GM21529 (cell line): ENCODE measurements at regions not wholly inside any gene's neighbourhood (a gene's known extent, or its start where the extent isn't known, plus 50 kb on each side); places are given as distances from the start of the nearest gene placed in this dataset.
A peak's percentile ranks its signal among the peaks of the same experiment; 100 is the strongest.

Experiments
- ATAC-seq: cut with Tn5 transposase; IDR thresholded peaks from one replicate; pipeline ENCODE4 v1.9.1; 2021; ENCODE audit not compliant: unreplicated experiment

DNA sequence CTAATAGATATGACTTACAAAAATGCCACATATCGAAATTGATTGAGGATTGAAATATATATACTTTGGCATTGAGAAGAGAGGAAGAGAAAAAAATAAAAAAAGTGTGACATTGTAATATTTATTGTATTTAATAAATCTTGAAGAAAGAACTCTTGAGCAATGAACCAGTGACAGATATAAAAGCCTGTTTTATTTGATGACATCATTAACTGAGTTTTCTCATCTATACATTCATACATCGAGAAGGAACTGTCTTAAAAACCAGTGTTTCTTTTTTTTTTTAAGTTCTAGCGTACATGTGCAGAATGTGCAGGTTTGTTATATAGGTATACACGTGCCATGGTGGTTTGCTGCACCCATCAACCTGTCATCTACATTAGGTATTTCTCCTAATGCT, 368.2 kb downstream of the SNAPC1 start:
- no peak for ATAC-seq

DNA sequence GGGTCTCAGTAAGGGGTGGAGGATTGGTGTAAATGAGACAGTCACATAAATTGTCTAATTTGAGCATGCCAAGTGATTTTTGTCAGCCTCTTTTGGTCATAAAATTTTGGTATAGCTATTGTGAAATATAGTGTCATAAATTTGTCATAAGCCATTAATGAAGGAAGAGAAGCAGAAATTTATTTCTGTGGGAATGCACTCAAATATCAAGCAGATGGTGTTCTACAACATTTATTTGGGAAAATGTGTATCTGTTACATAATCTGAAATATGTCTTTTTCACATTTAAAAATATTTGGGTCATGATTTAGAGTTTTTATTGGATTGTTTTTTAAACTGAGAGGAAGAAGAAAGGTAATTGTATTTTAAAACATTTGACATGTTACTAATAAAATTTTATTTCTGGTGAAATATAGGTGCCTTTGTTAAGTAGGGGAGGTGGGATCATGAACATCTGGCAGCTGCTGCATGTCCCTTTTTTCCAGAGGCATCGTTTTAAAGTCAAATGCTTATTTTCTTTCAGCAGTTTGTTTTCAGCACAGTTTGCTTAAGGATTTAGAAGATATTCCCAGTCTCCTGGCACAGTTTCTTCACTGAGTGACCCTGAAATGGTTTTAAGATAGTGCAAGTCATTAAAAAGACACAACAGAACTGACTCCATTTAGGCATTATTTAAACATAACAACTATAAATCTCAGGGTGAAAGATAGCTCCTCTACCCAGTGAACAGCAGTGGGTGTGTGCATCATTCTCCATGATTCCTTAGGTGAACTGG, 371.7 kb downstream of the SNAPC1 start:
- no peak for ATAC-seq

DNA sequence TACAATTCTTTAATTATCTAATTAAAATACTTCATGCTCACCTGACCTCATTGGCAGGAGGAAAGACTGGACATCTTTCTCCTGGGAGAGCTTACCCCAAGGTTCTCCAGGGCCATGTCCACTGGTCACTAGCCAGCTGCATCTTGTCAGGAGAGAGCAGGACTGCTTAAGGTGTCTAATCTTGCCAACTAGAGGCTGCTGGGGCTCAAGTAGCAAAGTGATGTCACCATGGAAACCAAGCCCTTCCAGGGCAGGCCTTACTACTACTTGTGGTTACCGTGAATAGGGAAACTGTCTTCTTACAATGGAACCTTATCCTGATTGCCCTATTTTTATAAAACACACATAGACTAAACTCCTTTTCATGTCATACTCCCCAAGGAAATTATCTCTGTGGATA, 376.4 kb downstream of the SNAPC1 start:
- no peak for ATAC-seq

DNA sequence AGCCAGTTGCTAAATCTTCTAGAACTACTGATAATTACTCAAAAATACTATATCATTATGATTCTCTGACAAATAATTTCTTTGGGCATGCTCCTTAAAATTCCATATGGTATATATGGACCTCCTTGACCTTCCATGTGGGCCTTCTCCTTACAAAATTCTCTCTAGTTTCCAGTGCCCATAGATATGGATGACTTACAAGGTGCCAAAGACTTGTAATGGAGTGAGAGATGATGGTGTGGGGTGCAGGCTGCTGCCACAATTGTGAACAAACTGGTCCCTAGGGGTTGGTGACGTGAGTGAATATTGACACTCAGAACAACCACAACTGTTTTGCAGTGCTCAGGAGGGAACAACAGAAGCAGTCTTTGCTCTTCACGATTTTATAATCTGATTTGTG, 378.9 kb downstream of the SNAPC1 start:
- ATAC-seq = no peak

DNA sequence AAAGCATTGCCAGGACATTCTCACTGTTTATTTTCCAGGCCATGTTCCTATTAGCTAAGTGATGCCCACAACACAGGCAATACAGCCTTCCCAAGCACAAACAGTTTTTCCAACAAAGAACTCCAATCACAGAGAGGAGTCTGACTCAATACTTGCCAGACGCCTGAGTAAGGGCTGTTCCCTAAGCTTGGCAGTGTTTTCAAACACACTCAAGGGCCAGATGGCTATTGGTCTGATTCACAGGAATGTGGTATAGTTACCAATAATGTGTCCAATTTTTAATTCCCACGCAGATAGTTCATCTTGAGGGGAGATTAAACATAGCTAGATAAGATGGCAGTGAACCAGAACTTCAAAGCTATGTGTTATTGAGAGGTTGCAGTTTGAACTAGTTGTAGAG, 381.0 kb downstream of the SNAPC1 start:
- no peak for ATAC-seq

DNA sequence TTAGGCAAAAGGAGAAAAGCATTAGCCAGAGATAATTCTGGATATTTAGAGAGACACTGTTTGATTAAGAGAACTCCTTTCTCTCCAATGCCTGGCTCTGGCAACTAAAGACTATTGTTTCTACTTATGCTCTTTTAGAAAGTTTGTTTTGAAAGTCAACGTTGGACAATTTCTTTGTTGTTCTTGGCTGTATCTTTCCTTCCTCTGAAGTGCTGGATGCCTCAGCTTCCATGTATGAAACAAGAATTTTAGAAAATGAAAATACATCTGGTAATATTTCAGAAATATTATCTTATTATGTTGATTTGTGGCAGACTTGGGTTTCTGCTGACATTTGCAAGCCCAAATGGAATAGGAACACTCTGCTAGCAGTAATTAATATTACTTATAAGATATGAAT, 382.6 kb downstream of the SNAPC1 start:
- no peak for ATAC-seq

DNA sequence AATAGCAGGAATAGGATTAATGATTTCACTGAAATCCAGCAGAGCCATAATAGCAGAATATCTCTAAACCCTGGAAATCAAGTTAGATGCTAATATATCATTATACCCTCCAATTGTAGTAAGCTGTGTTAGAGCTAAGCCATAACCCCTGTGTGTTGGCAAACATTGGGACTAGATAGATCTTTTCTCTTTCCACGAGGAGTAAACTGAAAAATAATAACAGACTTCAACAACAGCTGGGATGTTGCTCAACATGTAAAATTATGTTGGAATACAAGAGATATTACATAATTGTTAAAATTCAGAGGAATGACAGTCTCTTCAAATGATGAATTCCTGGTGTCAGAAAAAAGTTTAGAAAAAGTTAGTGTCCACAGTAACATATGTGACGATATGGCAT, 383.8 kb downstream of the SNAPC1 start:
- ATAC-seq = no peak

DNA sequence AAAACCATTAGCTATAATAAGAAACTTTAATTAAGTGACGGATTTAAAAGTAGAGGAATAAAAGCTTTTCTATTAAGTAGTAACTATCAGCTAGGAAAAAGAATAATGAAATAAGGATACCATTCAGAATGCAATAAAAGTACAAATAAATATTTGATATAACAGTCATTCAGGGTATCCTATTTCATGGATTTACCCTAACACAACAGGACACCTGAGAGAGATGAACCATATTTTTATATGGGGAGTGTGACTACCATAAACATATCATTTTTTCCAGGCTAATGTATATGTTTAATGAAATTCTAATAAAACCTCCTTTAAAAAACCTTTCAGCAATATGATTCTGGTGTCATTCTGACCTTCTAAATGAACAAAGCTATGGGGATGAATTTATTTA, 393.8 kb downstream of the SNAPC1 start:
- ATAC-seq = no peak

DNA sequence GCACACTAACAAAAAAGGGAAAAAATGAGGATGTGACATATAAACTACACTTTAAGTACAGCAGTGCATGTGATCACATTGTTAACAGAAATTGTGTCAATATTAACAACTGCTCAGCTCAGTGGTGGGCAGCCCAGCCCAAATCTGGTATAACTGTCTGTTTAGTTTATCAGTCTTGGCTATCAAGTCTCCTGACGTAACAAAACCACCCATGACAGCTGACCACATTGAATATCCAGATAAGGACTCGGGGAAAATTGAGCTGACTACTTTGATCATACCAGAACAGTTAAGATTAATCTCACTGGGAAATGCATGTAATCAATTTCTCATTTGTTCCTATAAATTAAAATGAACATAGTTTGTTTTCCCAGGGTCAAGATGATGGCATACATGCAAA, 396.6 kb downstream of the SNAPC1 start:
- ATAC-seq = no peak

DNA sequence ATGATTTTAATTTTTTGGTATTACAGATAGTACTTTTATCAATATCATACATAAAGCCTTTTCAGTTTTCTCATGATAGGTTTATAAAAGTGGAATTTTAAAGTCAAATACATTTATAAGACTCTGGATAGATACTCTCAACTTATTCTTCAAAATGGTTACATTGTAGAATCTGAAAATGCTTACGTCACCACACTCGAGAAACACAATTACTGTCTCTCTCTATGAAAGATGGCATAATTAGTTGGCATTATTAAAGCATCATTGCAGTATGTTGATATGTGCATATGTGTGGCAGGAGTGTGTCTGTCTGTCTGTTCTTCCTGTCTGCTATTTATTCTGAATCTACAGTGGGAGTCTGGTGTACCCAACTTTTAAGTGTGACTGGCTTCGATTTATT, 397.1 kb downstream of the SNAPC1 start:
- ATAC-seq = no peak

DNA sequence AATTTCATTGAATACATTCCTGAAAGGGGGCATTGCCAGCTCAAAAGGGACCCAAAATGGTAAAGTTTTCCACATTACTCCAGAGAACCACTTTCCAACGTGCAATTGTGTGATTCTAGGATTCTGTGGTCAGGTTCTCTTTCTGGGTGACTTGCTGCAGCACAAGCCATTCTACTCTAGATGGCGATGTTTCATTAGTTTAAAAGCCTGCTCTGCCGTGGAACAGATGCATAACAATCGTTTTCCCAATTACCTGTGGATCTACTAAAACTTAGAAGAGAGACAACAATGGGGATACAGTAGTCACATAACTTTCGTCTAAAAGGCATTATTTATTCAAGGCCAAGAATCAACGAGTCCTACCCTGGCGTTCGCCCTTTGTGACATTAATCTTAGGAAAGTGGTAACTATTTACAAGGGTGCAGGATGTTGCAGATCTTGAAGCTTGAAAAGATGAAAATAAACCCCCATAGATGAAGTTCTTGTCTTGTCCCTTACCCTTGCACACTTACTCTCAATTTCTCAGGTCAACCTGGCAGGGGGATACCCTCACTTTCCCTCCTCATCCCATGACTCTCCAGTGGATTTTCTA, 400.9 kb downstream of the SNAPC1 start:
- peak; percentile 61 for ATAC-seq

DNA sequence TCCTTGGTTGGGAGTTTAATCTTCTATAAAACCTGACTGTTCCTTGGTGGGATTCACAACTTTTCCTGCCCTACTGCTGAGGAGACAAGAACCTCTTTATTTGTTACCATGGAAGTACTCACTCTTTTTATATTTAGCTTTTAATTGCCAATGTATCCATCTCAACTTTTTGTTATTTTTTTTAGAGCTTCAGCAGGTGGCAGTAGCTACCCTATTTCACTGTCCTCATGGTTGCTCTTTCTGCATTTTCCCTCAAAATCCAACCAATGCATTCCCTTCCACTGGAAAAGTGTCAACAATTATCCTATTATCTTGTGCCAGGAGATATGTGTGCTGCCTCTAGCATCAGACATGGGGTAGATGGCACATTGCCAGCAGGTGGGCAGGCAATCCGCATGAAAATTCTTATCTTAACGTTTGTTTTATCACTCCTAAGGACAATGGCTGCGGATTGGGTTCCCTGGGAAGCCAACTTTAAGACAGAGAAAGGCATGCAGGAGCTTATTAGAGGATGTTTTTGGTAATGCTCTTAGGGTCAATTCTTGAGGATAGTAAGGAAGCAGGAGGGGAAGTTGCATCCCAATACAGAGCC, 406.4 kb downstream of the SNAPC1 start:
- ATAC-seq = no peak

DNA sequence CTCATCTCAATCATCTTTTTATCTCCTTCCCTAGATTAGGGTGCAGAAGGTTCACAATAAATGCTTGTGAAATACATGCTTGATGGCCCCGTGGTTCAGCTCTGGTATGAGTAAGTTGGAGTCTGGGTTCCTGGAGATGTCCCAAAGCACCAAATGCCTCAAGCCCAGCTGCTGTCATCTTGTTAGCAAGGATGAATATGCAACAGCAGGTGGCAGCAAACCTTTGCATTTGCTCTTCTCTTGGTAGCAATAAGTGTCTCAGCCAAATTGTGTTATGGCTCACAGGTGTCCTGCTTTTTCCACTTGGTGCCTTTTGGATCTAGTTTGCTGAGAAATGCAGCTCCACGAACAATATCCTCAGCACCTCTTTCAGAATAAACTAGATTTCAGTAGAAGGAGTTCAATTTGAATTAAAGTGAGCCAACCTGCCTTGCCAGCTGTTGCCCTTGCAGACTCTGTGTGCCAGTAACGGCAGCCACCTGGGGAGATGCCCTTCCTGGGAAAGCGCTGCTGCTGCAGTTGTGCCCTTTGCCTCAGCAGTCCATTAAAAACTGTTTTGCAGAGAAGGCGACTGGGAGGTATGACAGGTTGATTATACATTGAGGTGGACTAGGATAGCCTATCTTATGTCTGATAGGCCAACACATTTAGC, 417.3 kb downstream of the SNAPC1 start:
- no peak for ATAC-seq

DNA sequence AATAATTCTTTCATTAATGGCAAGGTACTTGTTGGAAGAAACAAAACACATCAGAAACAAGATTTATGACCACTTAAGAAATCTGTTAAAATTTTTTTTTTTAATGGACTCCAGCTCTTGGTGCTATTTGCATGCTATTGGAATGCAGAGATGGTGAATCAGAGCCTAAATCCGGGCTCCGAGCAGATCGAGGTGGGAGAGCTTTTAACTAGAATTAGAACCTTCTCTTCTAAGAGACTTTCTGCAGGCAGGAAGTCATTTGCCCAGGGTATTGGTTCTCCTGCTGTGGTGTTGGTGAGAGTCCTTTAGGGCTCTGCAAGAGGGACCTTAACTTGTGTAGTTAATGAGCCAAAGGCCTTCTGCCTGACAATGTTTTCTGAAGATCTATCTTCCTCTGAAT, 419.4 kb downstream of the SNAPC1 start:
- ATAC-seq = no peak

DNA sequence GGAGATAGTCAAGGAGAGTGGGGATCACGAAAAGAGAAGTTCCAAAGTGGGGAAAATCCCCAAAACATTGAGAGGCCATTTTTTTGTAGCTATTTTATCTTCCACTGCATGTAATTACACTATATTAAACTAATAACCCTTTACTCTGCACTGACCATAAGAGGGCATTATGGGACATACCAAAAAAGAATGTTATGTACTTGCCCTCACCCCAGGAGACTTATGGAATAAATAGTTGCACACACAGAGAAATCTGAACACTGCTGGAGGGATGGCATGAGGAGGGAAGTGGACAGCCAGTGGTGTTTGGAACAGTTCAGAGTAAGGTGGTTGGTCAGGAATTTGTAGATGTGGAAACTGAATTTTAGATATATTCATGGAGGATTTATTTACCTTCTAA, 422.9 kb downstream of the SNAPC1 start:
- no peak for ATAC-seq

DNA sequence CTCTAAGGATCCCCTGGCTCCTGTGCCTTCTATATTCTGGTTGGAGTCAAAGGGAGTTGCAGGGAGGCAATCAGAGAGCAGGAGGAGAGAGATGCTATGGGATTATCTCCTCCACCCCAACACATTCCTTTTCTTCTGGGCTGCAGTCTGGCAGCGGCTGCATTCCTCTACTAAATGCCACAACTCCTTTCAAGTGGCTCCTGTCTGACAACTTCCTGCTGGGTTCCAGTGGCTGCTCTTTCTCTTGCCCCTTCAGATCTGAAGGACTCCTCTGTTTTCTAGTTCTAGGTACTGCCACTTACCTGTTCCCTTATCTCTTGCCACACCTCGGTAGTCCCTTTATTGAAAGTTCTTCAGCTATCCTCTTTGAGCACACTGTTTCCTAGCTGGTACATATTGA, 425.0 kb downstream of the SNAPC1 start:
- no peak for ATAC-seq

DNA sequence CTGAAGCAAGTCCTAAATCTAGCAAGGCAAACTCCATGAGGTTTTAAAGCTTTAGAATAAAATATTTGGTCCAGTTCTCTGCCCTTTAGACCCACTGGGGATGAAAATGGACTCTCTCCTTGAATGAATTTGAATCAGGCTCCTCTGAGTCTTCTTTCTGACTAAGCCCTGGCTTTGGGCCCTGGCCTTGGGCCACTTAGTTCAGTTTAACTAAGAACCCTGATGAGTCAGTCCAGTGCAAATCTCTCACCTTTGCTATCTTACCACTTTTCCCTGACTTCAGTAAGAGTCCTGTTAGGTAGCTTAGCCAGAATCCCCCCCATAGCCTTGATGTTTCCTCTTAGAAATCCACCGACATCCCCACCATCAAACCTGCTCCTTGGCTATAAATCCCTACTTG, 427.5 kb downstream of the SNAPC1 start:
- ATAC-seq = no peak

DNA sequence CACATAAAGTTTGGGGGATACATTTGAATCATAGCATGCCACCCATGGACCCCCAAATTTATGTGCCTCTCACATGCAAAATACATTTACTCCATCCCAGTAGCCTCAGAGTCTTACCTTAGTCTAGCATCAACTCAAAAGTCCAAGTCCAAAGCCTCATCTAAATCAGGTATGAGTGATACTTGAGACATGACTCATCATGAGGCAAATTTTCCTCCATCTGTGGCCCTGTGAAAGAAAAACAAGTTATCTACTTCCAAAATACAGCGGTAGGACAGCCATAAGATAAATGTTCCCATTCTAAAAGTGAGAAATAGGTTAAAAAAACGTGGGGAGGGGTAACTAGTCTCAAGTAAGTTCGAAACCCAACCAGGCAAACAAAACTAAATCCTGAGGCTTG, 444.2 kb downstream of the SNAPC1 start:
- ATAC-seq = no peak

DNA sequence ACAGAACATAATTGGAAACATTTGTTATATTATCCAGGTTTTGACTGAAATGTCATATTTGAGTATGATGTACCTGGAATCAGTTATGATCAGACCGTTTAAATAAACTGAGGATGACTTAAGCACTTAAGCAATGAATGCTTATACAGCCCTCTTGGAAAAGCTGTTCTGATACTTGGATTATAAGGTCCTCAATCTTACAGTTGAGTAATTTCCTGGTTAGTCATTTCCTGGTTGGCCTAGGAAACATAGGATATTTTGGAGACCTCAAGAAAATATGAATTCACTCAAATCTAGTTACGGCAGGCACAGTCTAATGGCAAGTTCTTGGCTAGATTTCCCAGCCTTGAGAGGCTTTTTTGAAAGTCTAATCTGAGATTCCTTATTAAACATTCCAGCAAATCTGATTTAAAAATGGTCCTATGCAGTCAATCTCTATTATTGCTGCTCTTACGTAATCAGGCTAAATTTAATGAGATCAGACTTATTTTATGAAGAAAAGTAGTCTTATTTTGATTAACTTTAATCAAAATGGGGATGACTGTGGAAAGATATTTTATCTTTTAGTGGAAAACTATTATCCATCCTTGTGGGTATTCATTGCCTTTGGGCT, 447.2 kb downstream of the SNAPC1 start:
- ATAC-seq = no peak

DNA sequence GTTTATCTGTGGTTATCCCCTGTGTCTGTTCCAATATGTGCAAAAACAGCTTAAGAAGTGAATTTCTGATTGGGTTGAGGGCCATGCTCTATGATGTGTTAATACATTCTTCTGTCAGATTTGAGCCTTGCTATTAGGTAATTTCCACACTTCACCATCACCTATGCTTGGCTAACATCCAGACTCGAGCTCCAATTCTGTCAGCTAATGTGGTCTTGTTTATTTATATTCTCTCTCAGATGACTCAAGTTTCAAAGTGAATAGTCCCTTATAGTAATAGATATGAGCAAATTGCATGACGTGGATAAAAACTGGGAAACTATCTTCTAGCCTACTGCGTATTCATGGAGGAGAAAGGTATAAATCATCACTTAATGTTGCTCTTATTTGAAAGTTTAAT, 451.3 kb downstream of the SNAPC1 start:
- no peak for ATAC-seq

DNA sequence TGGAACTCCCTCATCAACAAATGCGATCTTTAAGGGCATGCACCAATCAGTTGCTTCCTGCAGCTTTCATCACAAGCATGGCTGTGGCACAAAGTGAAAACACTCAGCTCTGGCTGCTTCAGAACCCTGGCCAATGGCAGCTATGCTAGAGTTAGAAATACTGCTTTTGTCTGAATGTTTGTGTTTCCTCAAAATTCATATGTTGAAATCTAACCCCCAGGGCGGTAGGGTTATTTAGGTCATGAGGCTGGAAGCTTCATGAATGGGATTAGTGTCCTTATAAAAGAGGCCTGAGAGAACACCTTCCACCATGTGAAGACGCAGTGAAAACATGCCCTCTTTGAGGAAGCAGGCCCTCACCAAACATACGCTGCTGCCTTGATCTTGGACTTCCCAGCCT, 453.9 kb downstream of the SNAPC1 start:
- no peak for ATAC-seq

DNA sequence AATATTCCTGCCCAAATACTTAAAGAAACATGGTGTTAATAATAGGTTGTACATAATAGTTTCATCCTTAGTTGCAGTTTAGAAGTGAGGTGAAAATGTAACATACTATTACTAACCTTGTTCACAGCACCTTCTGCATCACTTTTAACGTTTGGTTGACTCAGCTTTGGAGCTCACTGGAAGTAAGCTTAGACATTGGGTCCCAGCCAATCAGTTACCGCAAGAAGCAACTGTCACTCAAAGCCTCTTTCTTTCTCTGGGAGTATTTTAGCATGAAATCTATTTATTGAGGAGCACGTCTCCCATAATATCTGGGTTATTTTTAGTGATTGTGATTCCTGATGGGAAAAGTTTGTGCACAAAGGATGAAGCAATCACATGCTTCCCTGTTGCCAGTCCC, 472.6 kb downstream of the SNAPC1 start:
- no peak for ATAC-seq
